Endothelial cell of umbilical vein (primary cell): ENCODE measurements at regions not wholly inside any gene's neighbourhood (a gene's known extent, or its start where the extent isn't known, plus 50 kb on each side); places are given as distances from the start of the nearest gene placed in this dataset.

ENCODE experiments used
- BruUV-seq: library from RNA; stranded (reverse); fragments of 400-500 nt; replicated peaks from 2 replicates; lab custom pipeline; 2021; lab: Mats Ljungman, UMichigan
- CTCF ChIA-PET: fragments of 300-600, 350-600 bp; sonication (Branson Sonifier 250); formaldehyde crosslinking; loops from one replicate; lab custom pipeline; 2021; ENCODE audit warnings: antibody characterized with exemption, inconsistent platforms; lab: Charles Lee
- POLR2A ChIA-PET: fragments of 300-600, 350-600 bp; sonication (Branson Sonifier 250); formaldehyde crosslinking; loops from one replicate; lab custom pipeline; 2021; ENCODE audit warnings: antibody characterized with exemption, inconsistent platforms; lab: Charles Lee
- DNase-seq: peaks from one replicate; pipeline ENCODE4 v3.0.0-alpha.2; 2011; ENCODE audit warnings: low read depth, low spot score
- FAIRE-seq: peaks from 2 replicates; lab custom pipeline; 2011; peaks lifted over from hg19 to GRCh38; lab: Jason Lieb, UNC
- H2AFZ ChIP-seq: 2 replicates; pipeline ENCODE4 v1.6.0; 2012; ENCODE audit warnings: low read depth, low read length, control low read depth, inconsistent platforms
- H3K27ac ChIP-seq: 2 replicates; pipeline ENCODE4 v1.5.1; 2011; ENCODE audit warnings: low read depth, mild to moderate bottlenecking, control low read depth, low read length, moderate library complexity; ENCODE audit not compliant: insufficient read depth
- H3K27me3 ChIP-seq, 2 experiments: 2 replicates each; pipeline versions ENCODE4 v1.6.0 to v1.6.1; 2011; ENCODE audit warnings: low read length in 2 of 2, mixed read lengths in 1 of 2; ENCODE audit not compliant: control insufficient read depth in 2 of 2, insufficient read depth in 2 of 2
- H3K36me3 ChIP-seq, 2 experiments: 2 replicates in 1 of 2; 3 replicates in 1 of 2; pipeline ENCODE4 v1.5.1; 2011; ENCODE audit warnings: low read length in 2 of 2, mild to moderate bottlenecking in 1 of 2, moderate library complexity in 1 of 2; ENCODE audit not compliant: control insufficient read depth in 2 of 2, insufficient read depth in 2 of 2; ENCODE audit errors: extremely low read depth in 1 of 2
- H3K4me1 ChIP-seq: 3 replicates; pipeline ENCODE4 v1.5.1; 2011; ENCODE audit warnings: mild to moderate bottlenecking, low read length; ENCODE audit not compliant: control insufficient read depth, insufficient read depth; ENCODE audit errors: extremely low read depth
- H3K4me2 ChIP-seq: 2 replicates; pipeline ENCODE4 v1.6.1; 2011; ENCODE audit warnings: low read length, control low read depth, mixed read lengths; ENCODE audit not compliant: insufficient read depth
- H3K4me3 ChIP-seq, 3 experiments: fragments of 200-600 bp in 1 of 3; sonication (generic), shearing (Covaris generic) in 1 of 3; replicated peaks in 1 of 3; 2 replicates each; pipeline ENCODE4 v1.5.1; 2011 to 2016; ENCODE audit warnings: control low read depth in 3 of 3, low read length in 3 of 3, mild to moderate bottlenecking in 2 of 3, inconsistent platforms in 1 of 3, low read depth in 1 of 3, moderate library complexity in 1 of 3; ENCODE audit not compliant: insufficient read depth in 1 of 3
- H3K79me2 ChIP-seq: 2 replicates; pipeline ENCODE4 v1.6.0; 2012; ENCODE audit warnings: low read length, inconsistent platforms; ENCODE audit not compliant: control insufficient read depth, insufficient read depth
- H3K9ac ChIP-seq: replicated peaks from 2 replicates; pipeline ENCODE3; 2011; ENCODE audit warnings: low read length, control low read depth; ENCODE audit not compliant: insufficient read depth; ENCODE audit errors: extremely low read depth
- H3K9me1 ChIP-seq: replicated peaks from 3 replicates; pipeline ENCODE4 v1.6.0; 2011; ENCODE audit warnings: mild to moderate bottlenecking, low read length; ENCODE audit not compliant: control insufficient read depth, insufficient read depth; ENCODE audit errors: extremely low read depth
- H3K9me3 ChIP-seq: replicated peaks from 2 replicates; pipeline ENCODE4 v1.5.1; 2012; ENCODE audit warnings: low read length, inconsistent platforms; ENCODE audit not compliant: control insufficient read depth, insufficient read depth
- H4K20me1 ChIP-seq: replicated peaks from 2 replicates; pipeline ENCODE3; 2011; ENCODE audit warnings: mild to moderate bottlenecking, low read length; ENCODE audit not compliant: control insufficient read depth, insufficient read depth; ENCODE audit errors: extremely low read depth
- EZH2 ChIP-seq: IDR thresholded peaks from 2 replicates; pipeline ENCODE4 v1.6.1; 2012; ENCODE audit warnings: borderline replicate concordance, low read depth, mild to moderate bottlenecking, moderate library complexity, low read length, inconsistent platforms; ENCODE audit not compliant: severe bottlenecking
- FOS ChIP-seq: IDR thresholded peaks from 2 replicates; pipeline ENCODE4 v1.6.1; 2011; ENCODE audit warnings: mild to moderate bottlenecking, low read length, moderate library complexity, borderline replicate concordance; ENCODE audit not compliant: insufficient read depth
- JUN ChIP-seq: IDR thresholded peaks from 2 replicates; pipeline ENCODE4 v1.6.1; 2011; ENCODE audit warnings: borderline replicate concordance, low read depth; ENCODE audit not compliant: insufficient read length, insufficient read depth
- MYC ChIP-seq: IDR thresholded peaks from one replicate; pipeline ENCODE4 v1.6.1; 2011; ENCODE audit warnings: mild to moderate bottlenecking, low read depth, low read length
- POLR2A ChIP-seq: IDR thresholded peaks from 2 replicates; pipeline ENCODE4 v1.6.1; 2012; ENCODE audit warnings: low read depth, mild to moderate bottlenecking, control low read depth, low read length
- POLR2AphosphoS5 ChIP-seq: IDR thresholded peaks from 2 replicates; pipeline ENCODE4 v1.6.1; 2012; ENCODE audit warnings: low read depth, mild to moderate bottlenecking, control low read depth, low read length, moderate library complexity; ENCODE audit not compliant: insufficient read depth
- dilution Hi-C: fragments of 300-500 bp; cut with MboI; formaldehyde crosslinking; loops from one replicate; pipeline ENCODE4 v1.15.0; 2019; ENCODE audit warnings: low sequenced_read_pairs; ENCODE audit not compliant: extremely low pct_ligation_motif_present
- intact Hi-C: fragments of 100-400 bp; cut with micrococcal nuclease; formaldehyde crosslinking; loops from one replicate; pipeline ENCODE4 v1.10.0; 2022
- TF ChIP-seq, protein P1 (sequence below): IDR thresholded peaks from 2 replicates; pipeline ENCODE4 v1.6.1; 2011; ENCODE audit not compliant: insufficient read depth, insufficient read length
- TF ChIP-seq, protein P2 (sequence below), 2 donors: IDR thresholded peaks; 1 replicate in 1 of 2; 2 replicates in 1 of 2; pipeline ENCODE4 v1.5.1; 2011; ENCODE audit warnings: low read length in 2 of 2, mild to moderate bottlenecking in 2 of 2, moderate library complexity in 2 of 2, control low read depth in 1 of 2, inconsistent platforms in 1 of 2, low read depth in 1 of 2; ENCODE audit not compliant: insufficient read depth in 1 of 2; ENCODE audit errors: extremely low read depth in 1 of 2

DNA sequence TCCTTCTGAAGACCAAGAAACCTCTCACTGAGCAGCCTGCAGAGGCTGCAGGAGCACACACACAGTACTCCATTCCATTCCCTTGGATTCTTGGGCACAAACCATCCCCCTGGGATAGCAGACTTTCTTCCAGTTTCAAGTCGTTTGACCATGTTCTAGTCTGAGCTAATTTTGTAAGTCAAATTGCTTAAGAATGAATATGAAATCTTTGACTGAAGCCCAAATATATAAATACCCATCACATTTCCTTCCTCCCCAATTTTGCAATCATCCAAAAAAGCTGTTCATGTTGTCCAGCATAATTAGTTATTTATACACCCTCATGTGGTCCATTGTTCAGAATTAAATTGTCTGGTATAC lies 231.2 kb upstream of the TPRG1 start:
- H3K9ac ChIP-seq = no peak overlapping the region
- no peak overlapping the region for H3K4me2 ChIP-seq
- intact Hi-C loops = no loop called here
- no TSS peak for BruUV-seq
- dilution Hi-C loops = no loop called here
- DNase-seq = no peak
- H3K36me3 ChIP-seq = no peaks in the 10 kb centered on the region
- POLR2A ChIA-PET = no interaction called here
- H3K9me3 ChIP-seq = no peaks in the 10 kb centered on the region
- H4K20me1 ChIP-seq = no peaks in the 10 kb centered on the region
- no peaks in the 10 kb centered on the region for H3K9me1 ChIP-seq
- FAIRE-seq = no peak
- H3K4me3 ChIP-seq = no peak overlapping the region
- TF ChIP-seq FOS (no peak), EZH2 (no peak), MYC (no peak), JUN (no peak), POLR2A (no peak), POLR2AphosphoS5 (no peak)
- TF ChIP-seq, protein P1, sequence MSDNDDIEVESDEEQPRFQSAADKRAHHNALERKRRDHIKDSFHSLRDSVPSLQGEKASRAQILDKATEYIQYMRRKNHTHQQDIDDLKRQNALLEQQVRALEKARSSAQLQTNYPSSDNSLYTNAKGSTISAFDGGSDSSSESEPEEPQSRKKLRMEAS = no peak
- TF ChIP-seq, protein P2, sequence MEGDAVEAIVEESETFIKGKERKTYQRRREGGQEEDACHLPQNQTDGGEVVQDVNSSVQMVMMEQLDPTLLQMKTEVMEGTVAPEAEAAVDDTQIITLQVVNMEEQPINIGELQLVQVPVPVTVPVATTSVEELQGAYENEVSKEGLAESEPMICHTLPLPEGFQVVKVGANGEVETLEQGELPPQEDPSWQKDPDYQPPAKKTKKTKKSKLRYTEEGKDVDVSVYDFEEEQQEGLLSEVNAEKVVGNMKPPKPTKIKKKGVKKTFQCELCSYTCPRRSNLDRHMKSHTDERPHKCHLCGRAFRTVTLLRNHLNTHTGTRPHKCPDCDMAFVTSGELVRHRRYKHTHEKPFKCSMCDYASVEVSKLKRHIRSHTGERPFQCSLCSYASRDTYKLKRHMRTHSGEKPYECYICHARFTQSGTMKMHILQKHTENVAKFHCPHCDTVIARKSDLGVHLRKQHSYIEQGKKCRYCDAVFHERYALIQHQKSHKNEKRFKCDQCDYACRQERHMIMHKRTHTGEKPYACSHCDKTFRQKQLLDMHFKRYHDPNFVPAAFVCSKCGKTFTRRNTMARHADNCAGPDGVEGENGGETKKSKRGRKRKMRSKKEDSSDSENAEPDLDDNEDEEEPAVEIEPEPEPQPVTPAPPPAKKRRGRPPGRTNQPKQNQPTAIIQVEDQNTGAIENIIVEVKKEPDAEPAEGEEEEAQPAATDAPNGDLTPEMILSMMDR (IDR thresholded peaks at IDR 0.05; ENCODE audit: extremely low read depth in 1 of 2, insufficient read depth in 1 of 2, low read depth in 1 of 2, low read length in 2 of 2) = no peak
- CTCF ChIA-PET = interaction anchor here (1.4 kb wide), 1 partner anchor 1201 kb away, joined by 4 read pairs; no protein-coding TSS in a partner anchor
- H3K4me1 ChIP-seq = peaks cover 18% of the 10 kb centered on the region
- no peak overlapping the region for H2AFZ ChIP-seq
- no peaks in the 10 kb centered on the region for H3K79me2 ChIP-seq
- H3K27me3 ChIP-seq = no peaks in the 10 kb centered on the region
- no peak overlapping the region for H3K27ac ChIP-seq
